Heart right ventricle (tissue), 16 donors: ENCODE measurements at regions not wholly inside any gene's neighbourhood (a gene's known extent, or its start where the extent isn't known, plus 50 kb on each side); places are given as distances from the start of the nearest gene placed in this dataset.

ENCODE experiments used
- ATAC-seq, 8 donors: fragments of 200-7000 bp; cut with Tn5 transposase; one replicate each; pipeline ENCODE4 v1.9.1; 2020; ENCODE audit warnings: mild to moderate bottlenecking in 8 of 8, moderate library complexity in 8 of 8, moderate number of reproducible peaks in 1 of 8
- DNase-seq, 2 donors: peaks; one replicate each; pipeline ENCODE4 v3.0.0-alpha.2; 2020
- H3K27ac ChIP-seq, 10 donors: fragments of 200-600 bp; sonication (generic) in 2 of 10; one replicate each; pipeline versions ENCODE4 v1.5.0 to v1.8.0; 2020 to 2022; ENCODE audit warnings: mild to moderate bottlenecking in 3 of 10
- H3K27me3 ChIP-seq, 7 donors: fragments of 200-600 bp; one replicate each; pipeline ENCODE4 v1.8.0; 2021 to 2022; ENCODE audit warnings: mild to moderate bottlenecking in 2 of 7
- H3K36me3 ChIP-seq, 9 donors: fragments of 200-600 bp; sonication (generic) in 1 of 9; one replicate each; pipeline versions ENCODE4 v1.5.0 to v1.8.0; 2020 to 2022; ENCODE audit warnings: mild to moderate bottlenecking in 2 of 9
- H3K4me1 ChIP-seq, 9 donors: fragments of 200-600 bp; sonication (generic) in 1 of 9; one replicate each; pipeline versions ENCODE4 v1.5.0 to v1.8.0; 2020 to 2022; ENCODE audit warnings: mild to moderate bottlenecking in 4 of 9
- H3K4me3 ChIP-seq, 10 donors: fragments of 200-600 bp; sonication (generic) in 2 of 10; one replicate each; pipeline versions ENCODE4 v1.5.0 to v1.8.0; 2020 to 2022; ENCODE audit warnings: mild to moderate bottlenecking in 7 of 10, moderate library complexity in 2 of 10
- H3K9me3 ChIP-seq, 11 donors: fragments of 200-600 bp in 10 of 11; sonication (generic) in 2 of 11; one replicate each; pipeline versions ENCODE4 v1.5.0 to v1.8.0; 2013 to 2022; ENCODE audit warnings: mild to moderate bottlenecking in 2 of 11, control low read depth in 1 of 11, moderate library complexity in 1 of 11
- WGBS, 2 donors: extraction: QIAGEN DNeasy Blood & Tissue Kit; methylation state at CpG; one replicate each; pipeline ENCODE4 v1.1.7; 2013; ENCODE audit warnings: inconsistent platforms in 1 of 2; 5-methylcytosine and 5-hydroxymethylcytosine counted together
- intact Hi-C, 10 donors: fragments of 100-400 bp; cut with DNase I; formaldehyde crosslinking; loops; one replicate each; pipeline versions ENCODE4 v1.11.1 to v1.14.2; 2022
- TF ChIP-seq, protein P1 (sequence below), 9 donors: fragments of 200-600 bp; sonication (generic) in 2 of 9; IDR thresholded peaks; one replicate each; pipeline versions ENCODE4 v1.5.0 to v1.8.0; 2021 to 2022; ENCODE audit warnings: antibody characterized with exemption in 9 of 9, mild to moderate bottlenecking in 5 of 9, moderate library complexity in 1 of 9
- donor health status: Arrhythmogenic right ventricular cardiomyopathy.
- donor health status: ischemic (EF 13 %, LVEDD 7.1; RV severe dilation, severe dysfunction).
- donor health status: healthy with polysubstance abuse.
- donor health status: DM: no; HTN: yes; CAD: no.
- donor health status: DM: no; HTN: no; CAD: no.
- donor health status: ischemic (EF 25% LVEDD 6.9; RV normal size, moderate dysfunction).
- donor health status: ischemic (EF 25% LVEDD 5.7; RV mildly dilated, moderate dysfunction).
- donor health status: healthy.
- donor health status: DM: yes; HTN: yes; CAD: no.
- donor health status: Ischemic cardiomyopathy.
- donor health status: ischemic (EF 35%, LVEDD 5.7; RV mildly dilated, moderate dysfunction).
- donor health status: nonischemic (EF 11% LVEDD 7.7; RV severe dilation, severe dysfunction).
- donor health status: DM: yes; HTN: yes; CAD: no.
- donor health status: PGD.
- donor health status: ischemic (EF 29% LVEDD 5.4; RV normal size, mild dysfunction).
- donor health status: nonischemic (EF 23%, LVEDD 6.1; RV moderate dilation, normal function).

DNA sequence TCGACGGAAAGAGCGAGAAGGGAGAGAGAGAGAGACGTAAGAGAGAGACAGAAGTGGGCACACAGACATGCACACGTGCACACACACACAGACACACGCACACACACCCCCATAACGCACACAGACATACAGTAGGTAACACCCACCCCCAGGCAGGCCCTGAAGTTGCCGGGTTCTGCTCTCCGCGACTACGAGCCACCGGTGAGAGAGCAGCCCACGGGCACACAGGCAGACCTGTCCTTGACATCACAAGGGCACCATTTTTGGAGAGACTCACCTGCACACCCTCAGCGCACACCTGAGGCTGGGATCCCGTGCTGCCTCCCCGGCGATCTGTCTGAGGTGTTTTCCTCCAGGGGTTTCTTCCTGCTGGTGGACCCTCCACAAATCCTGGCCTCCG is 1171.0 kb upstream of the PCDH10 start:
- TF ChIP-seq, protein P1, sequence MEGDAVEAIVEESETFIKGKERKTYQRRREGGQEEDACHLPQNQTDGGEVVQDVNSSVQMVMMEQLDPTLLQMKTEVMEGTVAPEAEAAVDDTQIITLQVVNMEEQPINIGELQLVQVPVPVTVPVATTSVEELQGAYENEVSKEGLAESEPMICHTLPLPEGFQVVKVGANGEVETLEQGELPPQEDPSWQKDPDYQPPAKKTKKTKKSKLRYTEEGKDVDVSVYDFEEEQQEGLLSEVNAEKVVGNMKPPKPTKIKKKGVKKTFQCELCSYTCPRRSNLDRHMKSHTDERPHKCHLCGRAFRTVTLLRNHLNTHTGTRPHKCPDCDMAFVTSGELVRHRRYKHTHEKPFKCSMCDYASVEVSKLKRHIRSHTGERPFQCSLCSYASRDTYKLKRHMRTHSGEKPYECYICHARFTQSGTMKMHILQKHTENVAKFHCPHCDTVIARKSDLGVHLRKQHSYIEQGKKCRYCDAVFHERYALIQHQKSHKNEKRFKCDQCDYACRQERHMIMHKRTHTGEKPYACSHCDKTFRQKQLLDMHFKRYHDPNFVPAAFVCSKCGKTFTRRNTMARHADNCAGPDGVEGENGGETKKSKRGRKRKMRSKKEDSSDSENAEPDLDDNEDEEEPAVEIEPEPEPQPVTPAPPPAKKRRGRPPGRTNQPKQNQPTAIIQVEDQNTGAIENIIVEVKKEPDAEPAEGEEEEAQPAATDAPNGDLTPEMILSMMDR (IDR thresholded peaks at IDR 0.05), result no peak
- H3K4me3 ChIP-seq, result no peak overlapping the region
- peaks cover 0 to 49% (median 15%) of the 10 kb centered on the region in 11 donors for H3K9me3 ChIP-seq
- no peaks in the 10 kb centered on the region for H3K27me3 ChIP-seq
- no peaks in the 10 kb centered on the region for H3K36me3 ChIP-seq
- no peak overlapping the region for H3K27ac ChIP-seq
- intact Hi-C loops, result no loop called here
- no peak for DNase-seq
- no peaks in the 10 kb centered on the region for H3K4me1 ChIP-seq
- no peak for ATAC-seq
- WGBS, 2 donors, result 96 to 97% methylated on average over 18 of the region's 18 CpGs

DNA sequence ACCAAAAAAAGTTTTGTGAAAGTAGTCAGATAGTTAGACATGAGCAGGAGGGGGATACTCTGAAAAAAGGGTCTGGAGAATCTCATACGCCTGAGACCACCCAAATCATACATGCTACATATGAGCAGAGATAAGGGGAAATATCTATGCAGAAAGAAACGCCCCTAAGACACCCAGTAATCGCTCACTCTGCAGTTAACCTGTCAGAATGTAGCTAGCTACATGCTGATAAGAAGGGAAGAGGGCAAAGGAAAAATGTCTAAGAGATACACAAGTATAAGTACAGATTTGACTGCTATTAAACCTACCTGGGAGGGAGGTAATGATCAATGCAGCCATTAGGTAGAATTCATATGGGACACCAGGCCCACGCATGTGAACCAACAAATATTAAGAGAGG is 1159.5 kb upstream of the PCDH10 start:
- no peak overlapping the region for H3K4me3 ChIP-seq
- WGBS, 2 donors, result 46 to 55% methylated on average over 4 of the region's 4 CpGs

DNA sequence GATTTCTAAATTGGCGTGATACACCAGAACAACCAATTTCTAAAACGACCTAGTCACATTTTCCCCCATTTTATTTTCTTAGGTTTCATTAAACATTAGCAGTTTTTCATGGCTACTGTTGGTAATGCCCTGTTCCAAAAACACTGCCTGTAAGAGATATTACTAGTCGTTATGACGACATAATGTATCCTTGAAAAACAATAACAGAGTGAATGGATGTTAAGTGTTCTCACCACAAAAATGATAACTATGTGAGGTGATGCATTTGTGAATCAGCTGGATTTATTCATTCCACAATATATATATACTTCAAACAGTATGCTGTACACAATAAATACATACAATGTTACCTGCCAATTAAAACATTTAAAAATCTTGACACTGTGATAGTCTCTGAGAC is 1147.6 kb upstream of the PCDH10 start:
- no peaks in the 10 kb centered on the region for H3K9me3 ChIP-seq
- no peaks in the 10 kb centered on the region for H3K27me3 ChIP-seq
- 75 to 79% methylated on average over 4 of the region's 4 CpGs for WGBS, 2 donors
- ATAC-seq, result no peak
- H3K36me3 ChIP-seq, result no peaks in the 10 kb centered on the region
- H3K27ac ChIP-seq, result no peak overlapping the region
- TF ChIP-seq, protein P1 (IDR thresholded peaks at IDR 0.05), result no peak
- no peak for DNase-seq
- intact Hi-C loops, result no loop called here
- no peaks in the 10 kb centered on the region for H3K4me1 ChIP-seq
- no peak overlapping the region for H3K4me3 ChIP-seq

More for the DNA sequence above, 1159.5 kb upstream of the PCDH10 start:
- no peak overlapping the region for H3K27ac ChIP-seq
- ATAC-seq (no peak), DNase-seq (no peak)
- no peaks in the 10 kb centered on the region for H3K27me3 ChIP-seq
- no peaks in the 10 kb centered on the region for H3K4me1 ChIP-seq
- no peaks in the 10 kb centered on the region for H3K36me3 ChIP-seq
- TF ChIP-seq, protein P1 (IDR thresholded peaks at IDR 0.05), result no peak
- peaks cover 0 to 8% (median 0%) of the 10 kb centered on the region in 11 donors for H3K9me3 ChIP-seq
- intact Hi-C loops, result no loop called here

DNA sequence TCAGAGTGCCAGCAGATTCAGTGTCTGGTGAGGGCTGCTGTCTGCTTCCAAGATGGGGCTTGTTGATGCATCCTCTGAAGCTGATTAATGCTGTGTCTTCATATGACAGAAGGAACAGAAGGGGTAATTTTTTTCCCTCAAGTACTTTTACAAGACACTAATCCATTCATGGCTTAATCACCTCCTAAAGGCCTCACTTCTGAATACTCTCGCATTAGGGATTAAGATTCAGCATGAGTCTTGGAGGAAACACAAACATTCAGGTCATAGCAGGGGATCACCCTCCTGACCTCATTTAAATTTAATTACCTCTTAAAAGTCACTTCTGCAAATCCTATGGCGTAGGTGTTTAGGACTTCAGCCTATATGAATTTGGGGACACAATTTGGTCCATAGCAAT is 1145.5 kb upstream of the PCDH10 start:
- H3K27ac ChIP-seq, result no peak overlapping the region
- ATAC-seq, result no peak
- 43 to 81% methylated on average over 2 of the region's 2 CpGs for WGBS, 2 donors

More for the DNA sequence above, 1145.5 kb upstream of the PCDH10 start:
- Histone ChIP-seq H3K9me3 (no peaks in the 10 kb centered on the region), H3K4me3 (no peak overlapping the region), H3K36me3 (no peaks in the 10 kb centered on the region), H3K4me1 (no peaks in the 10 kb centered on the region), H3K27me3 (no peaks in the 10 kb centered on the region)
- DNase-seq, result no peak
- TF ChIP-seq, protein P1 (IDR thresholded peaks at IDR 0.05), result no peak
- intact Hi-C loops, result no loop called here
